OCI-LY3 (cell line): ENCODE measurements at regions not wholly inside any gene's neighbourhood (a gene's known extent, or its start where the extent isn't known, plus 50 kb on each side); places are given as distances from the start of the nearest gene placed in this dataset.

Source experiments
- H2AFZ ChIP-seq: fragments of 200-600, 300-600 bp; shearing (Covaris generic); 2 replicates; pipeline ENCODE4 v1.6.0; 2014; ENCODE audit warnings: antibody characterized with exemption, low read depth, low read length
- H3K27ac ChIP-seq: fragments of 200-600, 300-600 bp; sonication (generic); 2 replicates; pipeline ENCODE4 v1.5.1; 2014; ENCODE audit warnings: mild to moderate bottlenecking, low read length, moderate library complexity, mixed read lengths
- H3K27me3 ChIP-seq: fragments of 200-600, 300-600 bp; sonication (generic); 2 replicates; pipeline ENCODE4 v1.6.1; 2014; ENCODE audit warnings: low read depth, low read length, mixed read lengths
- H3K36me3 ChIP-seq: fragments of 200-600, 300-600 bp; sonication (generic); replicated peaks from 2 replicates; pipeline ENCODE3; 2014; ENCODE audit warnings: low read depth, low read length, mixed read lengths
- H3K4me1 ChIP-seq: fragments of 300-600, 200-600 bp; sonication (generic); 2 replicates; pipeline ENCODE4 v1.6.1; 2014; ENCODE audit warnings: low read length, mixed read lengths
- H3K4me2 ChIP-seq: fragments of 200-600, 300-600 bp; sonication (generic); 2 replicates; pipeline ENCODE4 v1.6.1; 2014; ENCODE audit warnings: low read length, mixed read lengths
- H3K4me3 ChIP-seq: fragments of 300-600, 200-600 bp; sonication (generic); 2 replicates; pipeline ENCODE4 v1.5.1; 2014; ENCODE audit warnings: antibody characterized with exemption, mild to moderate bottlenecking, low read length, moderate library complexity
- H3K79me2 ChIP-seq: fragments of 300-600, 200-600 bp; shearing (Covaris generic); 2 replicates; pipeline ENCODE4 v1.6.1; 2014; ENCODE audit warnings: mild to moderate bottlenecking, low read length, mixed read lengths
- H3K9ac ChIP-seq: fragments of 300-600, 200-600 bp; shearing (Covaris generic); 2 replicates; pipeline ENCODE4 v1.6.0; 2014; ENCODE audit warnings: mild to moderate bottlenecking, low read length, moderate library complexity
- H3K9me3 ChIP-seq: fragments of 200-600, 300-600 bp; shearing (Covaris generic); 2 replicates; pipeline ENCODE4 v1.6.1; 2014; ENCODE audit warnings: low read length, mixed read lengths; ENCODE audit not compliant: insufficient read depth
- H4K20me1 ChIP-seq: fragments of 200-600, 300-600 bp; sonication (generic); 2 replicates; pipeline ENCODE4 v1.6.1; 2016; ENCODE audit warnings: low read length, mixed read lengths; ENCODE audit not compliant: insufficient read depth
- EZH2phosphoT487 ChIP-seq: fragments of 200-600 bp; shearing (Covaris generic); IDR thresholded peaks from 2 replicates; pipeline ENCODE4 v1.6.1; 2018; ENCODE audit warnings: antibody characterized with exemption, mixed run types, low read depth
- TF ChIP-seq, protein P1 (sequence below): fragments of 200-600, 300-600 bp; sonication (generic); IDR thresholded peaks from 2 replicates; pipeline ENCODE4 v1.5.1; 2014; ENCODE audit warnings: antibody characterized with exemption, low read length, low read depth

DNA sequence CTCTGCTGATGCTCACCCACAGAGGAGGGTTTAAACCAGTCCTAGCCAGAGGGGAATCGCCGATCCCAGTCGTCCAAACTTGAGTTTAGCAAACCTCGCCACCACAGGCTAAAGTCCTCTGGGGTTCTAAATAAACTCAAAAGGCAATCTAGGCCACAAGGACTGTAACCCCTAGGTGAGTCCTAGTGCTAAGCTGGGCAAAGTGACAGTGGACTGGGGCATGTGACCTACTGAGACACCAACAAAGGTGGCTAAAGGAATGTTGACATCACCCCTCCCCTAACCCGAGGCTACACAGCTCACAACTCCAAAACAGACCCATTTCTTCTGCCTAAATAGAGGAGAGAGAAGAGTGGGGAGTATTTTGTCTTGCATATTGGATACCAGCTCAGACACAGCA, 142.8 kb upstream of the PRDX4 start:
- H3K4me3 ChIP-seq, result no peak overlapping the region
- H3K9ac ChIP-seq, result no peak overlapping the region
- H3K4me2 ChIP-seq, result no peak overlapping the region
- H3K9me3 ChIP-seq, result no peaks in the 10 kb centered on the region
- no peaks in the 10 kb centered on the region for H3K4me1 ChIP-seq
- TF ChIP-seq, protein P1, sequence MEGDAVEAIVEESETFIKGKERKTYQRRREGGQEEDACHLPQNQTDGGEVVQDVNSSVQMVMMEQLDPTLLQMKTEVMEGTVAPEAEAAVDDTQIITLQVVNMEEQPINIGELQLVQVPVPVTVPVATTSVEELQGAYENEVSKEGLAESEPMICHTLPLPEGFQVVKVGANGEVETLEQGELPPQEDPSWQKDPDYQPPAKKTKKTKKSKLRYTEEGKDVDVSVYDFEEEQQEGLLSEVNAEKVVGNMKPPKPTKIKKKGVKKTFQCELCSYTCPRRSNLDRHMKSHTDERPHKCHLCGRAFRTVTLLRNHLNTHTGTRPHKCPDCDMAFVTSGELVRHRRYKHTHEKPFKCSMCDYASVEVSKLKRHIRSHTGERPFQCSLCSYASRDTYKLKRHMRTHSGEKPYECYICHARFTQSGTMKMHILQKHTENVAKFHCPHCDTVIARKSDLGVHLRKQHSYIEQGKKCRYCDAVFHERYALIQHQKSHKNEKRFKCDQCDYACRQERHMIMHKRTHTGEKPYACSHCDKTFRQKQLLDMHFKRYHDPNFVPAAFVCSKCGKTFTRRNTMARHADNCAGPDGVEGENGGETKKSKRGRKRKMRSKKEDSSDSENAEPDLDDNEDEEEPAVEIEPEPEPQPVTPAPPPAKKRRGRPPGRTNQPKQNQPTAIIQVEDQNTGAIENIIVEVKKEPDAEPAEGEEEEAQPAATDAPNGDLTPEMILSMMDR, result no peak
- TF ChIP-seq EZH2phosphoT487, result no peak
- no peaks in the 10 kb centered on the region for H3K27me3 ChIP-seq
- no peaks in the 10 kb centered on the region for H4K20me1 ChIP-seq
- no peaks in the 10 kb centered on the region for H3K79me2 ChIP-seq
- H3K27ac ChIP-seq, result no peak overlapping the region
- no peak overlapping the region for H2AFZ ChIP-seq
- H3K36me3 ChIP-seq, result no peaks in the 10 kb centered on the region

DNA sequence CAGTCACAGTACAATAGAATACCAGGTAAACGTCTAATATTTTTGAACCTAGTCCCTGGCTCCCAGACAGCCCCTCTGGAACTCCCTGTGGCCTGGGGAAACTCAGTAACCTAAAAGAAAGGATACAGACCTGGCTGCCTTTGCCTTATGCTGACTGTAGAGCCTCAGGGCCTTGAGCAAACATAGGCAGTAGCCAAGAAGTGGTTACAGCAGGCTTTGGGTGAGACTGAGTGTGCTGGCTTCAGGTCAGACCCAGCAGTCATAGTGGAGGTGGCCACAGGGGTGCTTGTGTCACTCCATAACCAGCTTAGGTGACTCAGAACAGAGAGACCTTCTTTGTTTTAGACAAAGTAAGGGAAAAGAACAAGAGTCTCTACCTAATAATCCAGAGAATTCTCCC, 141.8 kb upstream of the PRDX4 start:
- H3K4me3 ChIP-seq, result no peak overlapping the region
- TF ChIP-seq EZH2phosphoT487, result no peak
- TF ChIP-seq, protein P1, result no peak
- H3K27ac ChIP-seq, result no peak overlapping the region
- no peaks in the 10 kb centered on the region for H3K4me1 ChIP-seq
- H3K9me3 ChIP-seq, result no peaks in the 10 kb centered on the region
- H3K79me2 ChIP-seq, result no peaks in the 10 kb centered on the region
- no peaks in the 10 kb centered on the region for H3K36me3 ChIP-seq
- no peak overlapping the region for H3K4me2 ChIP-seq
- H3K27me3 ChIP-seq, result no peaks in the 10 kb centered on the region
- H4K20me1 ChIP-seq, result no peaks in the 10 kb centered on the region
- no peak overlapping the region for H3K9ac ChIP-seq
- no peak overlapping the region for H2AFZ ChIP-seq

DNA sequence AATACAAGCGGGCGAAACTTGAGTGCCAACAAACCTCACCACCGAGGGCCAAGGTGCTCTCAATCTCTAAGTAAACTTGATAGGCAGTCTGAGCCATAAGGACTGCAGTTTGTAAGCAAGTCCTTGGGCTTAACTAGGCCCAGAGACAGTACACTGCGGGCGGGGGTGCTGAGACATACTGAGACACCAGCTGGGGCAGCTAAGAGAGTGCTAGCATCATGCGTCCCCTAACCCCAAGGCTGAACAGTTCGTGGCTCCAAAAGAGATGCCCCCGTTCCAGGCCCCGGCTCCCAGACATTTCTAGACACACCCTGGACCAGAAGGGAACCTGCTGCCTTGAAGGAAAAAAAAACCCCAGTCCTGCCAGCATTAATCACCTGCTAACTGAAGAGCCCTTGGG, 126.8 kb upstream of the PRDX4 start:
- H3K9ac ChIP-seq, result no peak overlapping the region
- no peaks in the 10 kb centered on the region for H3K9me3 ChIP-seq
- no peaks in the 10 kb centered on the region for H3K79me2 ChIP-seq

DNA sequence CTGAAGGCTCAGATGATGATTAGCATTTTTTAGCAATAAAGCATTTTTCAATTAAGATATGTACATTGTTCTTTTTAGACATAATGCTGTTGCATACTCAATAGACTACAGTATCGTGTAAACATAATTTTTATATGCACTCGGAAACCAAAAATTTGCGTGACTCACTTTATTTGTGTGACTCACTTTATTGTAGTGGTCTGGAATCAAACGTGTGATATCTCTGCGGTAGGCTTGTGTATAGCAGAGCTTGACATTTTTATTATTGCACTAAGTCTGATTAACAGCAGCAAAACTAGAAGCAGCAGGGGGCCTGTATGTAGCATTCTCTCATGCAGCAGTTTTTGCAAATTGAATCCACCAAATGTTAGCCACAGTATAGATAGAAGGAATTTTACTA, 119.1 kb upstream of the PRDX4 start:
- Histone ChIP-seq H3K27ac (no peak overlapping the region), H4K20me1 (no peaks in the 10 kb centered on the region), H3K36me3 (no peaks in the 10 kb centered on the region), H3K9me3 (no peaks in the 10 kb centered on the region), H3K4me2 (no peak overlapping the region), H3K9ac (no peak overlapping the region), H3K79me2 (no peaks in the 10 kb centered on the region), H3K27me3 (no peaks in the 10 kb centered on the region), H3K4me3 (no peak overlapping the region), H2AFZ (no peak overlapping the region), H3K4me1 (no peaks in the 10 kb centered on the region)
- TF ChIP-seq, protein P1, result no peak
- no peak for TF ChIP-seq EZH2phosphoT487

More for the DNA sequence above, 126.8 kb upstream of the PRDX4 start:
- H3K36me3 ChIP-seq, result no peaks in the 10 kb centered on the region
- no peaks in the 10 kb centered on the region for H3K4me1 ChIP-seq
- no peak overlapping the region for H3K27ac ChIP-seq
- H3K4me3 ChIP-seq, result no peak overlapping the region
- no peaks in the 10 kb centered on the region for H4K20me1 ChIP-seq
- TF ChIP-seq EZH2phosphoT487, result no peak
- TF ChIP-seq, protein P1, result no peak
- H3K27me3 ChIP-seq, result no peaks in the 10 kb centered on the region
- no peak overlapping the region for H2AFZ ChIP-seq
- no peak overlapping the region for H3K4me2 ChIP-seq
